SK-N-SH (cell line): ENCODE measurements at regions not wholly inside any gene's neighbourhood (a gene's known extent, or its start where the extent isn't known, plus 50 kb on each side); places are given as distances from the start of the nearest gene placed in this dataset.

Experiments
- CTCF ChIP-seq: fragments of 200-600 bp; sonication (generic); IDR thresholded peaks from 2 replicates; pipeline ENCODE4 v1.6.1; 2017; ENCODE audit warnings: antibody characterized with exemption, mild to moderate bottlenecking, moderate library complexity
- ELF1 ChIP-seq: IDR thresholded peaks from 2 replicates; pipeline ENCODE4 v1.4.0; 2012
- JUND ChIP-seq: IDR thresholded peaks from 2 replicates; pipeline ENCODE4 v1.4.0; 2012
- MAX ChIP-seq: IDR thresholded peaks from 2 replicates; pipeline ENCODE4 v1.4.0; 2012; ENCODE audit warnings: low read depth
- NFIC ChIP-seq: IDR thresholded peaks from 2 replicates; pipeline ENCODE4 v1.4.0; 2012; ENCODE audit warnings: borderline replicate concordance
- POLR2AphosphoS5 ChIP-seq: IDR thresholded peaks from 2 replicates; pipeline ENCODE4 v1.6.1; 2012; ENCODE audit warnings: low read depth, low read length
- RCOR1 ChIP-seq: fragments of 150-350 bp; IDR thresholded peaks from 2 replicates; pipeline ENCODE4 v1.6.1; 2017; ENCODE audit warnings: antibody characterized with exemption, low read length
- REST ChIP-seq: IDR thresholded peaks from 2 replicates; pipeline ENCODE4 v1.6.1; 2012; ENCODE audit warnings: mild to moderate bottlenecking, low read depth, low read length, moderate library complexity

GRCh38 chr2:221115944-221116343 lies 456.2 kb downstream of the EPHA4 start:
- TF ChIP-seq CTCF (no peak), MAX (no peak), JUND (no peak), POLR2AphosphoS5 (no peak), ELF1 (no peak), RCOR1 (no peak), NFIC (no peak), REST (no peak)
